Neural cell (in vitro differentiated cells): ENCODE measurements at regions not wholly inside any gene's neighbourhood (a gene's known extent, or its start where the extent isn't known, plus 50 kb on each side); places are given as distances from the start of the nearest gene placed in this dataset.

Experiments used
- H2AFZ ChIP-seq: fragments of 200-600, 300-800 bp; sonication (generic), shearing (Covaris generic); 2 replicates; pipeline ENCODE4 v1.6.0; 2014; ENCODE audit warnings: low read depth, mild to moderate bottlenecking, antibody characterized with exemption, low read length, moderate library complexity
- H3F3A ChIP-seq: fragments of 200-600 bp; shearing (Covaris generic); 2 replicates; pipeline ENCODE4 v1.6.1; 2016; ENCODE audit warnings: mild to moderate bottlenecking, moderate library complexity, mixed read lengths, antibody characterized with exemption, low read length; ENCODE audit not compliant: insufficient read depth, poor library complexity, severe bottlenecking
- H3K27ac ChIP-seq: fragments of 200-600, 300-800 bp; sonication (generic), shearing (Covaris generic); 2 replicates; pipeline ENCODE4 v1.5.1; 2014; ENCODE audit warnings: mild to moderate bottlenecking, low read length, moderate library complexity
- H3K27me3 ChIP-seq: fragments of 300-800, 200-600 bp; sonication (generic), shearing (Covaris generic); 2 replicates; pipeline ENCODE4 v1.6.0; 2014; ENCODE audit warnings: mild to moderate bottlenecking, low read depth, low read length, moderate library complexity; ENCODE audit not compliant: insufficient read depth
- H3K36me3 ChIP-seq: fragments of 300-800, 200-600 bp; sonication (generic), shearing (Covaris generic); 2 replicates; pipeline ENCODE4 v1.5.1; 2014; ENCODE audit warnings: mild to moderate bottlenecking, antibody characterized with exemption, low read length, moderate library complexity; ENCODE audit not compliant: insufficient read depth
- H3K4me2 ChIP-seq: fragments of 300-800, 200-600 bp; sonication (generic), shearing (Covaris generic); 2 replicates; pipeline ENCODE4 v1.6.0; 2014; ENCODE audit warnings: mild to moderate bottlenecking, low read length
- H3K4me3 ChIP-seq: fragments of 300-800, 200-600 bp; sonication (generic), shearing (Covaris generic); 2 replicates; pipeline ENCODE4 v1.5.1; 2014; ENCODE audit warnings: mild to moderate bottlenecking, low read length, moderate library complexity
- H3K79me2 ChIP-seq: fragments of 200-600 bp; shearing (Covaris generic); replicated peaks from 2 replicates; pipeline ENCODE4 v1.6.0; 2014; ENCODE audit warnings: mild to moderate bottlenecking, low read length, moderate library complexity; ENCODE audit not compliant: insufficient read depth
- H3K9ac ChIP-seq: fragments of 300-800, 200-600 bp; sonication (generic), shearing (Covaris generic); 2 replicates; pipeline ENCODE4 v1.6.1; 2016; ENCODE audit warnings: mild to moderate bottlenecking, low read length, mixed read lengths
- H3K9me2 ChIP-seq: fragments of 200-600 bp; shearing (Covaris generic); 2 replicates; pipeline ENCODE4 v1.6.1; 2016; ENCODE audit warnings: mild to moderate bottlenecking, low read length, mixed read lengths; ENCODE audit not compliant: insufficient read depth
- H3K9me3 ChIP-seq: fragments of 200-600, 300-800 bp; sonication (generic), shearing (Covaris generic); 2 replicates; pipeline ENCODE4 v1.6.1; 2016; ENCODE audit warnings: mild to moderate bottlenecking, mixed run types, low read length, moderate library complexity, mixed read lengths
- H4K20me1 ChIP-seq: fragments of 200-600 bp; shearing (Covaris generic); 2 replicates; pipeline ENCODE4 v1.6.1; 2016; ENCODE audit warnings: mild to moderate bottlenecking, mixed run types; ENCODE audit not compliant: insufficient read depth
- EP300 ChIP-seq: fragments of 450-650 bp; conservative IDR thresholded peaks from 2 replicates; pipeline ENCODE4 v1.6.1; 2014; ENCODE audit warnings: antibody characterized with exemption, mild to moderate bottlenecking, moderate library complexity; ENCODE audit not compliant: poor library complexity, severe bottlenecking
- EZH2 ChIP-seq: fragments of 200-600, 300-800 bp; shearing (Covaris generic), sonication (generic); IDR thresholded peaks from 2 replicates; pipeline ENCODE4 v1.6.1; 2014; ENCODE audit warnings: antibody characterized with exemption, low read length, borderline replicate concordance, mild to moderate bottlenecking; ENCODE audit not compliant: insufficient read depth, poor library complexity, severe bottlenecking
- MXI1 ChIP-seq: fragments of 450-650 bp; conservative IDR thresholded peaks from 2 replicates; pipeline ENCODE4 v1.6.1; 2014; ENCODE audit warnings: antibody characterized with exemption, mild to moderate bottlenecking; ENCODE audit not compliant: poor library complexity, severe bottlenecking
- POLR2AphosphoS5 ChIP-seq: IDR thresholded peaks from 2 replicates; pipeline ENCODE4 v1.6.1; 2012
- RAD21 ChIP-seq: fragments of 450-650 bp; conservative IDR thresholded peaks from 2 replicates; pipeline ENCODE4 v1.6.1; 2014; ENCODE audit warnings: antibody characterized with exemption, mild to moderate bottlenecking, moderate library complexity
- SMC3 ChIP-seq: fragments of 450-650 bp; conservative IDR thresholded peaks from 2 replicates; pipeline ENCODE4 v1.6.1; 2014; ENCODE audit warnings: antibody characterized with exemption, mild to moderate bottlenecking, moderate library complexity; ENCODE audit not compliant: poor library complexity
- TAF1 ChIP-seq: IDR thresholded peaks from 2 replicates; pipeline ENCODE4 v1.6.1; 2012; ENCODE audit warnings: low read depth
- TF ChIP-seq, protein P1 (sequence below): fragments of 450-650 bp; IDR thresholded peaks from 2 replicates; pipeline ENCODE4 v1.5.1; 2014; ENCODE audit warnings: antibody characterized with exemption, mild to moderate bottlenecking, moderate library complexity; ENCODE audit not compliant: poor library complexity, severe bottlenecking
- TF ChIP-seq, protein P2 (sequence below): IDR thresholded peaks from 2 replicates; pipeline ENCODE4 v1.6.1; 2012; ENCODE audit warnings: borderline replicate concordance

DNA sequence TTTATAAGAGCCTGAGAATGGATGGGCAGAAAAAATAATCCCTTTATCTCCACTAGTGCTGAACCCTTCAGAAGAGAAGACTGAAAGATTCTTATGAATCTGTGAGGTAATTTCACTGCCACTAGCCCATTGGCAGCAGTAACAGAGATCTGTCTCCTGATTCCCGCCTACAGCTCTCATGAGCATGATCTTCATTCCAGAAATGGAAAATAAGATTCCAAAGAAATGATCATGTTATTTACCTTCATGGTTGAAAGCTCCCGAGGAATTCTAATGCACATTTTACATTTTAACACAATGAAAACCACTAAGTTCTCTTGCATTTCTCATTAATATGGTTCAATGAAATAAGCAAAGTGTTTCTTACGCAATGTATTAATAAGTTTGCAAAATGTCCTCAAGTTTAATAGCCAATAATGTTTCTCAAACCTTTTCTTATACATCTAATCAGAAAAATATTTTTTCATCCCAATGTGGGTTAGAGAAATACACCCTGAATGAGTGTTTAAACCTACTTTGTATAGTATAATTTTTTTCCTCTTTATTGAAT lies 905.6 kb downstream of the TMEM182 start:
- Histone ChIP-seq H2AFZ (no peak overlapping the region), H3K27ac (no peak overlapping the region)
- TF ChIP-seq, protein P1, sequence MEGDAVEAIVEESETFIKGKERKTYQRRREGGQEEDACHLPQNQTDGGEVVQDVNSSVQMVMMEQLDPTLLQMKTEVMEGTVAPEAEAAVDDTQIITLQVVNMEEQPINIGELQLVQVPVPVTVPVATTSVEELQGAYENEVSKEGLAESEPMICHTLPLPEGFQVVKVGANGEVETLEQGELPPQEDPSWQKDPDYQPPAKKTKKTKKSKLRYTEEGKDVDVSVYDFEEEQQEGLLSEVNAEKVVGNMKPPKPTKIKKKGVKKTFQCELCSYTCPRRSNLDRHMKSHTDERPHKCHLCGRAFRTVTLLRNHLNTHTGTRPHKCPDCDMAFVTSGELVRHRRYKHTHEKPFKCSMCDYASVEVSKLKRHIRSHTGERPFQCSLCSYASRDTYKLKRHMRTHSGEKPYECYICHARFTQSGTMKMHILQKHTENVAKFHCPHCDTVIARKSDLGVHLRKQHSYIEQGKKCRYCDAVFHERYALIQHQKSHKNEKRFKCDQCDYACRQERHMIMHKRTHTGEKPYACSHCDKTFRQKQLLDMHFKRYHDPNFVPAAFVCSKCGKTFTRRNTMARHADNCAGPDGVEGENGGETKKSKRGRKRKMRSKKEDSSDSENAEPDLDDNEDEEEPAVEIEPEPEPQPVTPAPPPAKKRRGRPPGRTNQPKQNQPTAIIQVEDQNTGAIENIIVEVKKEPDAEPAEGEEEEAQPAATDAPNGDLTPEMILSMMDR, result no peak
- no peak for TF ChIP-seq TAF1
- no peak for TF ChIP-seq SMC3
- no peak for TF ChIP-seq EZH2
- TF ChIP-seq, protein P2, sequence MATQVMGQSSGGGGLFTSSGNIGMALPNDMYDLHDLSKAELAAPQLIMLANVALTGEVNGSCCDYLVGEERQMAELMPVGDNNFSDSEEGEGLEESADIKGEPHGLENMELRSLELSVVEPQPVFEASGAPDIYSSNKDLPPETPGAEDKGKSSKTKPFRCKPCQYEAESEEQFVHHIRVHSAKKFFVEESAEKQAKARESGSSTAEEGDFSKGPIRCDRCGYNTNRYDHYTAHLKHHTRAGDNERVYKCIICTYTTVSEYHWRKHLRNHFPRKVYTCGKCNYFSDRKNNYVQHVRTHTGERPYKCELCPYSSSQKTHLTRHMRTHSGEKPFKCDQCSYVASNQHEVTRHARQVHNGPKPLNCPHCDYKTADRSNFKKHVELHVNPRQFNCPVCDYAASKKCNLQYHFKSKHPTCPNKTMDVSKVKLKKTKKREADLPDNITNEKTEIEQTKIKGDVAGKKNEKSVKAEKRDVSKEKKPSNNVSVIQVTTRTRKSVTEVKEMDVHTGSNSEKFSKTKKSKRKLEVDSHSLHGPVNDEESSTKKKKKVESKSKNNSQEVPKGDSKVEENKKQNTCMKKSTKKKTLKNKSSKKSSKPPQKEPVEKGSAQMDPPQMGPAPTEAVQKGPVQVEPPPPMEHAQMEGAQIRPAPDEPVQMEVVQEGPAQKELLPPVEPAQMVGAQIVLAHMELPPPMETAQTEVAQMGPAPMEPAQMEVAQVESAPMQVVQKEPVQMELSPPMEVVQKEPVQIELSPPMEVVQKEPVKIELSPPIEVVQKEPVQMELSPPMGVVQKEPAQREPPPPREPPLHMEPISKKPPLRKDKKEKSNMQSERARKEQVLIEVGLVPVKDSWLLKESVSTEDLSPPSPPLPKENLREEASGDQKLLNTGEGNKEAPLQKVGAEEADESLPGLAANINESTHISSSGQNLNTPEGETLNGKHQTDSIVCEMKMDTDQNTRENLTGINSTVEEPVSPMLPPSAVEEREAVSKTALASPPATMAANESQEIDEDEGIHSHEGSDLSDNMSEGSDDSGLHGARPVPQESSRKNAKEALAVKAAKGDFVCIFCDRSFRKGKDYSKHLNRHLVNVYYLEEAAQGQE, result no peak
- no peak for TF ChIP-seq RAD21
- TF ChIP-seq MXI1, result no peak
- no peak for TF ChIP-seq EP300
- no peak for TF ChIP-seq POLR2AphosphoS5

DNA sequence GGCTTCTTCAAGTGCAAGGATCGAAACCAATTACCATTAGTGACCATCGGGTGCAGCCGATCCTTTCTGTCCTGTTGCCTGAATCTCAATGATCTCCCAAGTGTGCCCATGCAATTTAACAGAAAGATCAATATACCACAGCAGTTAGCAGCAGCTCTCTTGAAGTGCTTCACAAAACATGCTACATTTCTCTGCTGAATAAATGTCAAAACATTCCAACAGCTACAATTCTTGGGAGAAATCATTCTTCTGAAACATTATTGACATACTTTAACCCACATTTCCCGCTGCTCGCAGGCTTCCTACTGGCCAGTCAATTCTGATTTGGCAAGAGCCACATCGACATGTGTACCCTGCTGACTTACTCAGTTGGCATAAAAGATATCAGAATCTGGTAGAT lies 907.7 kb downstream of the TMEM182 start:
- Histone ChIP-seq H3K79me2 (no peaks in the 10 kb centered on the region), H3K9ac (no peak overlapping the region), H3K9me3 (no peaks in the 10 kb centered on the region), H3K27me3 (no peaks in the 10 kb centered on the region), H3K9me2 (no peaks in the 10 kb centered on the region), H2AFZ (no peak overlapping the region), H3F3A (no peaks in the 10 kb centered on the region), H3K36me3 (no peaks in the 10 kb centered on the region), H4K20me1 (no peaks in the 10 kb centered on the region), H3K4me2 (no peak overlapping the region), H3K27ac (no peak overlapping the region), H3K4me3 (no peak overlapping the region)
- TF ChIP-seq SMC3 (no peak), EZH2 (no peak), TAF1 (no peak), RAD21 (no peak), MXI1 (no peak), EP300 (peak; percentile 80), POLR2AphosphoS5 (peak; percentile 79)
- TF ChIP-seq, protein P2, result no peak
- TF ChIP-seq, protein P1, result no peak

More for the DNA sequence above, 905.6 kb downstream of the TMEM182 start:
- no peak overlapping the region for H3K4me3 ChIP-seq
- H3K4me2 ChIP-seq, result no peak overlapping the region
- no peaks in the 10 kb centered on the region for H3K36me3 ChIP-seq
- H3K9ac ChIP-seq, result no peak overlapping the region
- H3K79me2 ChIP-seq, result no peaks in the 10 kb centered on the region
- H3F3A ChIP-seq, result no peaks in the 10 kb centered on the region
- no peaks in the 10 kb centered on the region for H3K9me2 ChIP-seq
- no peaks in the 10 kb centered on the region for H3K27me3 ChIP-seq
- H4K20me1 ChIP-seq, result no peaks in the 10 kb centered on the region
- no peaks in the 10 kb centered on the region for H3K9me3 ChIP-seq
